NB4 (cell line): ENCODE measurements at regions not wholly inside any gene's neighbourhood (a gene's known extent, or its start where the extent isn't known, plus 50 kb on each side); places are given as distances from the start of the nearest gene placed in this dataset.

Source experiments
- MYC ChIP-seq: IDR thresholded peaks from 2 replicates; pipeline ENCODE4 v1.6.1; 2011; ENCODE audit warnings: low read depth, low read length
- POLR2A ChIP-seq: IDR thresholded peaks from 2 replicates; pipeline ENCODE4 v1.6.1; 2011; ENCODE audit warnings: mild to moderate bottlenecking; ENCODE audit not compliant: insufficient read length; ENCODE audit errors: extremely low read depth
- TF ChIP-seq, protein P1 (sequence below): IDR thresholded peaks from one replicate; pipeline ENCODE4 v1.5.1; 2012; ENCODE audit warnings: low read depth, low read length

DNA sequence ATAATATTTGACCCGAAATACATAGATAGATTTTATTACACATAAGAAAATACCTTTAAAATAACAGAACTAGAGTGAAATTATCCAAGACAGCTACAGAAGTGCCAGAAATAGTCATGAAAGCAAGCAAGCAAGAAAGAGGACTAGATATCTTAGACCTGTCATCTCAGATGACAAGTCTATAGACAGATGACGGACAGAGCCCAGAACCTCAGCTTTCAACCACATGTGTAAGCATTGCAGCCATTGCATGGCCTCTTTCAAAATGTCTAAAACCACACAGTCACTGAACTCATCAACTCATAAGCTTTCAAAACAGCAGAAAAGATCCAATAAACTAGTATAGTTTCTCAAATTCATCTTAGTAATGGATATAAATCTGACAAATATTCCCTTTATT is 59.8 kb upstream of the FHIT start:
- TF ChIP-seq, protein P1, sequence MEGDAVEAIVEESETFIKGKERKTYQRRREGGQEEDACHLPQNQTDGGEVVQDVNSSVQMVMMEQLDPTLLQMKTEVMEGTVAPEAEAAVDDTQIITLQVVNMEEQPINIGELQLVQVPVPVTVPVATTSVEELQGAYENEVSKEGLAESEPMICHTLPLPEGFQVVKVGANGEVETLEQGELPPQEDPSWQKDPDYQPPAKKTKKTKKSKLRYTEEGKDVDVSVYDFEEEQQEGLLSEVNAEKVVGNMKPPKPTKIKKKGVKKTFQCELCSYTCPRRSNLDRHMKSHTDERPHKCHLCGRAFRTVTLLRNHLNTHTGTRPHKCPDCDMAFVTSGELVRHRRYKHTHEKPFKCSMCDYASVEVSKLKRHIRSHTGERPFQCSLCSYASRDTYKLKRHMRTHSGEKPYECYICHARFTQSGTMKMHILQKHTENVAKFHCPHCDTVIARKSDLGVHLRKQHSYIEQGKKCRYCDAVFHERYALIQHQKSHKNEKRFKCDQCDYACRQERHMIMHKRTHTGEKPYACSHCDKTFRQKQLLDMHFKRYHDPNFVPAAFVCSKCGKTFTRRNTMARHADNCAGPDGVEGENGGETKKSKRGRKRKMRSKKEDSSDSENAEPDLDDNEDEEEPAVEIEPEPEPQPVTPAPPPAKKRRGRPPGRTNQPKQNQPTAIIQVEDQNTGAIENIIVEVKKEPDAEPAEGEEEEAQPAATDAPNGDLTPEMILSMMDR = no peak
- TF ChIP-seq POLR2A (no peak), MYC (no peak)
